HG03469 (cell line): ENCODE measurements at regions not wholly inside any gene's neighbourhood (a gene's known extent, or its start where the extent isn't known, plus 50 kb on each side); places are given as distances from the start of the nearest gene placed in this dataset.
"Not testable (repeated sequence)": the region's sequence is repeated elsewhere in the genome, so short reads cannot be mapped to it uniquely, and the experiment has no call there.

ENCODE experiments used
- ATAC-seq: cut with Tn5 transposase; IDR thresholded peaks from one replicate; pipeline ENCODE4 v1.9.1; 2021; ENCODE audit warnings: mild to moderate bottlenecking, moderate library complexity, moderate number of reproducible peaks; ENCODE audit not compliant: unreplicated experiment

DNA sequence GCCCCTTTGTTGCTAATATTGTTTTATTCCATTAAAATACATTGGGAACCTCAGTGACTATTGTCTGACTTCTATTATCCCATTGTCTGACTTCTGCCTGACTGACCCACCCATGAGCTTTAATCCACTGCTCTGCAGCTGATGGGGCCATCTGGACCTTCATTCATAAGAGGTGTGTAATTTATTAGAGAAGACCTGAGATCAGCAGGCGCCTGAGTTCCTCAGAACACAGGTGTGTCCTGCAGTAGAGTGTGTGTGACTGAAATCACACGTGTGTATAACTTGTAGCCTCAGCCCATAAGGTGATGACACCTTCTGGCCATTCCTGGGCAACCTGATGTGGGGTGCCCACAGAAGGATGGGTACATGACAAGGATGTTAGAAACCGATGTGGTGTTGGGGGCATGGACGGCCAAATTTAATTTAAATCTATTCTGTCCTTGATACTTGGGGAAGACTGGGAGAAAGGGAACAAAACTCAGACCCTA lies 821.0 kb downstream of the TMEM121 start:
- no peak for ATAC-seq

DNA sequence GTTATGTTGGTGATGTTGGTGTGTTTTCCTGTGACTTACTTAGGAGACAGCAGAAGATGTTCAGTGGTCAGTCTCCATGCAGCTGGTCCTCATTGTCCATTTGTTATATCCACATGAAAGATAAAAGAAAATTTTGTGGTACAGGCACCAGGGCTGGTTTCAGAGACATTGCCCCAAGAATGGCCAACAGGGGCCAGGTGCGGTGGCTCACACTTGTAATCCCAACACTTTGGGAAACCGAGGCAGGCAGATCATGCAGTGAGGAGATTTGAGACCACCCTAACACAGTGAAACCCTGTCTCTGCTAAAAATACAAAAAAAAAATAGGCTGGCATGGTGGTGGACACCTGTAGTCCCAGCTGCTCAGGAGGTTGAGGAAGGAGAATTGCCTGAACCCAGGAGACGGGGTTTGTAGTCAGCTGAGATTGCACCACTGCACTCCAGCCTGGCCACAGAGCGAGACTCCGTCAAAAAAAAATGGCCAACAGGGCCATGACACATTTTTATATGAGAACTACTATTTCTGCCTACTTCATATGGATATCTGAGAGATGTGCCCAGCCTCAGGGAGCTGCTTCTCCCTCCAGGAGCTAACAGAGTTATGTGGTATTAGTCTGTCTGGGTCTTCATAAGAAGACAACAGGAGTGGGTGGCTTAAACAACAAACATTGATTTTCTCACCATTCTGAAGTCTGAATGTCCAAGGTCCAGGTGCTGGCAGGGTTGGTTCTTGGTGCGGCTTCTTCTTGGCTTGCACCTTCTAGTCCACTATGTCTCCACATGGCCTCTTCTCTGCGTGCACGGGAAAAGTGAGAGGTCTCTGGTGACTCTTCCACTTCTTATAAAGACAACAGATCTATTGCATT lies 821.7 kb downstream of the TMEM121 start:
- ATAC-seq, result no peak

DNA sequence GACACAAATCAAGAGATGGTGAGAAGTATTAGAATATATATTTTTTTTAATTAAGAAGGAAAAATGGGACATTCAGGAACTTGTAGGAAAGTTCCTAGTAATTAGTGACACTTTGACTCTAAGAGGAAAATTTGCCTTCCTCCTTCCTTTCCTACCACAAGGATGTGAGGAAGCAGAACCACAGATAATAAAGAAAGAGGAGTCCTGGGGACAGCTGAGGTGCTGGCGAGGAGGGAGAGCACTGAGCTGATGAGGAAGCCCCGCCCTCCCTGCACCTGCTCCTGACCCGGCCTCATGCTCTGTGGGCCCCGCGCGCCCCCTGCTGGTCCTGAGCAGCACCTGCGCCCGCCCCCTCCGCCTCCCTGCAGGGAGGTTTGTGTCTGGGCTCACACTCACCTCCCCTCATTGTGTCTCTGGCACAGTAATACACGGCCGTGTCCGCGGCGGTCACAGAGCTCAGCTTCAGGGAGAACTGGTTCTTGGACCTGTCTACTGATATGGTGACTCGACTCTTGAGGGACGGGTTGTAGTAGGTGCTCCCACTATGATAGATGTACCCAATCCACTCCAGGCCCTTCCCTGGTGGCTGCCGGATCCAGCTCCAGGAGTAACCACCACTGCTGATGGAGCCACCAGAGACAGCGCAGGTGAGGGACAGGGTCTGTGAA lies 822.6 kb downstream of the TMEM121 start:
- not testable (repeated sequence) for ATAC-seq

DNA sequence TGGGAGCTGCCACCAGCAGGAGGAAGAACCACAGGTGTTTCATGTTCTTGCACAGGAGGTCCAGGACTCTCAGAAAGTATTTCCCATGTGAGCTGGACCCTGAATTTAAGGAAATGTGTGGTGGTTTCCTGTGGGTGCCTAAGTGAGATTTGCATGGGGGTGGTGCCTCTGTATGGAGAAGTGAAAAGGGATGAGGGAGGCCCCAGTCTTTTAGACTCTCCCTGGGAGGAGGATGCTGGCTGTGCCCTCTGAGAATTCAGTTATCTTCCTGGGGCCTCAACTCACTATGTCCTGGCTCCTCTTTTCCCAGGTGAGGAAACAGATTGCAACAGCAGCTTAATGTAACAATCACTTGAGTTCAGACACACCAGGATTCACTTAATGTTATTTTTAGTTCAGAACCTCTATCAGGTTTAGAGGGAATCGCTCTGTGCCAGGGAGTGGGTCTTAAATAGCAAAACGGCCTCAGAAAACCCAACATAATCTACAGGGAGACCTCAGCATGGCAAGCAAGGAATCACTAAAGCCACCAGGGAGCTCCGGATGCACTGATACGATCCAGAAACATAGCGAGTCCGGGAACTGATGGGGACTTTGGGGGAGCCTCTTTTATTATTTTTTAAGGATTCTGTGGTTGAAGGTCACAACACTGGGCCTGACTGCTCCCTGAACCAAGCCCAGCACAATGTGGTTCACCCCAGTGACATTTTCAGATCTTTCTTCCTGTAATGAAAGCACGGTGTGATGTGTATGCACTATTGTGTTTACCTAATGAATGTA lies 823.5 kb downstream of the TMEM121 start:
- not testable (repeated sequence) for ATAC-seq

DNA sequence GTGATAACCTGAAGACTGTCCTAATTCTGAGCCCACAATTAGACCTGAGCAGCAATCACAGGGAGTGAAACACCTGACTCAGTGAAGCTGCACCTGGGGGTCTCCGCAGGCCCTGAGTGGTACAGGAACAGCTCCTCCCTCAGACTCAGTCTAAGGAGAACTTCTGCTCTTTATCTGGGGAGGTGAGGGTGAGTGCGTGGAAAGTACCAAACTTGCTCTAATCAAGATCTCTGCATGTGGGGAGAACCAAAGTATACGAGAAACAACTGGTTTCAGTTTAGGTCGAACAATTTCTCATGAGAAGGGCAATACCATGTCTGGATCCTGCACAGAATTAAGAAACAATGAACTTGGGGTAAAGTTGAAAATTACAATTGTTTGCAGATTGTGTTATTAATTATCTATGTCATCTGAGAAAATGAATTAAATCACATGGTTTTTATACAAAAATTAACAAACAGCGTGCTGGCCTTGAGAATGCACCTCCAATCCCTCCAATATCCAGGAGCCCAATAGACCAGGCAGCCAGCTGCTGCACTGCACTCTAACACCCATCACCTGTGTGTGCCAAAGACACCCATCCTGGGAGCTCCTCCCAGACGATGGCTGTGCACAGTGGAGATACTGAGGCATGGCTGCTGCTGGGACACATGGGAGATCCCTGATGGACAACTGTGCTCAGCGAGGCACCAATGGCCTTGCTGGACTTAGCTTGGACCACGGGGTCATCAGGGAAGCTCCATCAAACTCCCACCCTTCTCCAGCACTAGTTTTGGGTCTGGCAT lies 828.8 kb downstream of the TMEM121 start:
- ATAC-seq, result not testable (repeated sequence)

DNA sequence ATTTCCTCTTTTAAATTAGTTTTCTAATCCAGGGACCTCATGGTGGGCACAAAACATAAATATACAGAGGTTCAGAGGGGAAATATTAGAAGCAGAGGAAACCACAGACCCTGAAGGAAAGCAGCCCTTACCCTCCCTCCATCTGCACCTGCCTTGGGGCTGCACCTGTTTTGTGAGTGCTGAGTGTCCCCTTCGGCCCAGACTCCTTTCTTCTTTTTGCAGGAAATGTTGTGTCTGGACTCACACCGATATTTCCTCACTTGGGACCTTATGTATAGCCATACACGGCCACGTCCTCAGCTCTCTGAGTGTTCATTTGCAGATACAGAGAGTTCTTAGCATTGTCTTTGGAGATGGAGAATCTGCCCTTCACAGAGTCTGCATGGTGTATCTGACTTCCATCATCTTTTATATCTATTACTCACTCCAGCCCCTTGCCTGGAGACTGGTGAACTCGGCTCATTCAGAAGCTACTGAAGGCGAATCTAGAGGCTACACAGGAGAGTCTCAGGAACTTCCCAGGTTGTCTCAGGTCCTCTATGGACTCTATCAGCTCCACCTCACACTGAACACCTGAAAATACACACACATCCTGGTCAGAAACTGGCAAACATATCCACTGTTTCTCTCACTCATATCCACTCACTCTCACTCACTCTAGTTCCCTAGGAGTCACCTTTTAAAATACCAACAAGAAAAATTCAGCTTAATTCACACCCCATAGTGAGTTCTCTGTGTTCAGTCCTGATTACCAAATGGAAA lies 829.7 kb downstream of the TMEM121 start:
- not testable (repeated sequence) for ATAC-seq

DNA sequence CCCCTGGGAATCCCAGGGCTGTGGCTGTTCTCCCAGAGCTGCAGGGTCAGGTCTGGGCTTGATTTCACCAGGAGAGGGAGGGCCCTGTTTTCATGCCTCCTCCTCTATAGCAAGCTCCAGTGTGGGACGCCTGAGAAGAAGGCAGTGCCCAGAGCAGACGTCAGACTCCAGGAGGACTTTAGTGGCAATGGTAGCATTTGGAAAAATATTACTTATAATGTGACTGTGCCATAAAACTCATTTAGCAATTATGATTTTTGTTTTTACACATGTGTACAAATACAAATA lies 830.2 kb downstream of the TMEM121 start:
- not testable (repeated sequence) for ATAC-seq

DNA sequence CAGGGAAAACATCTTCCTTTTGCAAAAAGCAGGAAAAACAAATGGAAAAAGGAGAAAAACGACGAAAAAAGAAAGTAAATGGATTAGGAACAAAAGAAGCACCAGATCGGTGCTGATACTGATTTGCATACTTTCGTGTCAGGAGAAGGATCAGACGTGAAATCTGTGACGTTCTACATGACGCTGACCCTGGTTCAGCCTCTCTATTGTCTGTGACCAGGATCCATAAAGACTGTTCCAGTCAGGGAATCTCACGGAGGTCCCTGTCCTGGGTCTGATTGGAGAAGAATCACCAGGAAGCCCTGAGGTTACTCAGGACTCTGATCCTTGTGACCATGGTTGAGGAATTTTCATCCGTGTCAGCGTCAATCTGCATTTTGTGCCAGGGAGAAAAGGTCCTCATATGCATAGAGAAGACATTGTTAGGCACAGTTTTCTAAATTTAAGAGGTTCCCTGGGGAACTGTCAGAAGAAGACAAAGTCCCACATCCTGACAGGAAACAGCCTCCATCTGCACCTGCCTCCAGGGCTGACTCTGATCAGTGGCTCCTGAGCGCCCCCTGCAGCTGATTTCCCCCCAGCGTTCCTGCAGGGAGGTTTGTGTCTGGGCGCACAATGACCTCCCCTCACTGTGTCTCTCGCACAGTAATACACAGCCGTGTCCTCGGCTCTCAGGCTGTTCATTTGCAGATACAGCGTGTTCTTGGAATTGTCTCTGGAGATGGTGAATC lies 832.9 kb downstream of the TMEM121 start:
- not testable (repeated sequence) for ATAC-seq

DNA sequence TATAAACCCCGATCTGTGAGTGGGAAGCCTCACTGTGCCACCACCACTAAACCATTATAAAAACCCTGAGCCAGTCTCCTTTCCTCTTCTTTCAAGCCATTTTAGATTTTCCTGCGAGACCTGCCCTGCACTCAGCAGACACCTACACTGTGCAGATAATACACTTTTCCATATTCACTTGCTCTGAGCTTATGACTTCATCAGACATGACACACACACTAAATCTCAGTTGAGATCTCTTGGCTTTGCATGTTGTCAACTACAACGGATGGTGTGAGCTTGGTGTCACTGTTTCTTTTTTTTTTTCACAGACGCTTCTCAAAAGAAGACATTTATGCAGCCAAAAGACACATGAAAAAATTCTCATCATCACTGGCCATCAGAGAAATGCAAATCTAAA lies 839.0 kb downstream of the TMEM121 start:
- not testable (repeated sequence) for ATAC-seq

DNA sequence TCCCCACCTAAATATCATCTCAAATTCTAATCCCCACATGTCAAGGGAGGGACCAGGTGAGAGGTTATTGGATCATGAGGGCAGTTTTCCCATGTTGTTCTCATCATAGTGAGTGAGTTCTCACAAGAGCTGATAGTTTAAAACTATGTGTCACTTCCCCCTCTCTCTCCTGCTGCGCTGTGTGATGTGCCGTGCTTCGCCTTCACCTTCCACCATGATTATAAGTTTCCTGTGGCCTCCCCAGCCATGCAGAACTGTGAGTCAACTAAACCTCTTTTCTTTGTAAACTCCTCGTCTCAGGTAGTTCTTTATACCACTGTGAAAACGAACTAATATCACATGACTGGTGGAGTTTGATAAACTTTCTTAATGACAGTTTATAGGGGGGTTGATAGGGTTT lies 839.5 kb downstream of the TMEM121 start:
- not testable (repeated sequence) for ATAC-seq

DNA sequence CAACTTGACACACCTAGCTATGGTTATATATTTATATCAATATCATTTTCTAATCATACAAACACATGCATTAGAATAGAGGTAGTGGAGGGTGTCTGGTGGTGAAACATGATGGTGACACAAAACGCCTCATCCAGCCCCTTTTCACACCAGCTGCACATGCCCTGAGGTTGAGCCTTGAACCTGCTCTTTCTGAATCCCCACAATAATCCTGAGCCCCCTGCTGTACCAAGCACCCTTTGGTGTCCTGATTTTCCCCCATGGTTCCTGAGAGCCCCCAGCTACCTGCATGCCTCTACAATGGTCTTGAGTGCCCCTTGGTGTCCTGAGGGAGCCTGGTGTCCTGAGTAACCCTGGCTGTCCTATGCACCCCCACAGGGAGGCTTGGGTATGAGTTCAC lies 840.6 kb downstream of the TMEM121 start:
- ATAC-seq, result not testable (repeated sequence)

DNA sequence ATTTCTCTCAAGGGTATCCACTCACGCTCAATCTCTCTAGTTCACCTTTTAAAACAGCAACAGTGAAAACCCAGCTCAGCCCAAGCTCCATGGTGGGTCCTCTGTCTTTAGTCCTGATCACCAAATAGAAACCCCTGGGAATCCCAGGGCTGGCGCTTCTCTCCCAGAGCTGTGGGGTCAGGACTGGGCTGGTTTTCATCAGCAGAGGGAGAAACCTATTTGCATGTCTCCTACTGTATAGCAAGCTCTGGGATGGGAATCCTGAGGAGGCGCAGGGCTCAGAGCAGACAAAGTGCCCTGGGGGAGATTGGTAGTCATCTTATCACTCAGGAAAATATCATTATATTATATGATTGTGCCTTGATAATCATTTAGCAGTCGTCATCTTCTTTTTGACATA lies 843.1 kb downstream of the TMEM121 start:
- not testable (repeated sequence) for ATAC-seq

DNA sequence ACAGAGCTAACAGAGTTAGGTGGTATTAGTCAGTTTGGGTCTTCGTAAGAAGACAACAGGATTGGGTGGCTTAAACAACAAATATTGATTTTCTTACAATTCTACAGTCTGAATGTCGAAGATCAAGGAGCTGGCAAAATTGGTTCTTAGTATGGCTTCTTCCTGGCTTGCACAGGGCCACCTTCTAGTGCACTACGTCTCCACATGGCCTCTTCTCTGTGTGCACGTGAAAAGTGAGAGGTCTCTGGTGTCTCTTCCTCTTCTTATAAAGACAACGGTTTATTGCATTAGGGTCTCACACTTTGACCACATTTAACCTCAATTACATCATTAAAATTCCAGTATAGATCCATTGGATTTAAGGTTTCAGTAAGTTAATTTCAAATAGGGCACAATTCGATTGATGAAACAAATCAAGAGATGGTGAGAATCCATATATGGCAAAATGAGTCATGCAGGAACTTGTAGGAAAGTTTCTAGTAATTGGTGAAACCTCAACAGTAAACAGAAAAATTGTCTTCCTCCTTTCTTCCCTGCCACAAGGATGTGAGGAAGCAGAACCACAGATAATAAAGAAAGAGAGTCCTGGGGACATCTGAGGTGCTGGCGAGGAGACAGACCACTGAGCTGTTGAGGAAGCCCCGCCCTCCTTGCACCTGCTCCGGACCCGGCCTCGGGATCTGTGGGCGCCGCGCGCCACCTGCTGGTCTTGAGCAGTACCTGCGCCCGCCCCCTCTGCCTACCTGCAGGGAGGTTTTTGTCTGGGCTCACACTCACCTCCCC lies 846.7 kb downstream of the TMEM121 start:
- no peak for ATAC-seq

DNA sequence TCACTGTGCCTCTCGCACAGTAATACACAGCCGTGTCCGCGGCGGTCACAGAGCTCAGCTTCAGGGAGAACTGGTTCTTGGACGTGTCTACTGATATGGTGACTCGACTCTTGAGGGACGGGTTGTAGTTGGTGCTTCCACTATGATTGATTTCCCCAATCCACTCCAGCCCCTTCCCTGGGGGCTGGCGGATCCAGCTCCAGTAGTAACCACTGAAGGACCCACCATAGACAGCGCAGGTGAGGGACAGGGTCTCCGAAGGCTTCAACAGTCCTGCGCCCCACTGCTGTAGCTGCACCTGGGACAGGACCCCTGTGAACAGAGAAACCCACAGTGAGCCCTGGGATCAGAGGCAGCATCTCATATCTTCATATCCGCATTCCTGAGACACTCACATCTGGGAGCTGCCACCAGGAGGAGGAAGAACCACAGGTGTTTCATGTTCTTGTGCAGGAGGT lies 847.3 kb downstream of the TMEM121 start:
- ATAC-seq, result not testable (repeated sequence)

DNA sequence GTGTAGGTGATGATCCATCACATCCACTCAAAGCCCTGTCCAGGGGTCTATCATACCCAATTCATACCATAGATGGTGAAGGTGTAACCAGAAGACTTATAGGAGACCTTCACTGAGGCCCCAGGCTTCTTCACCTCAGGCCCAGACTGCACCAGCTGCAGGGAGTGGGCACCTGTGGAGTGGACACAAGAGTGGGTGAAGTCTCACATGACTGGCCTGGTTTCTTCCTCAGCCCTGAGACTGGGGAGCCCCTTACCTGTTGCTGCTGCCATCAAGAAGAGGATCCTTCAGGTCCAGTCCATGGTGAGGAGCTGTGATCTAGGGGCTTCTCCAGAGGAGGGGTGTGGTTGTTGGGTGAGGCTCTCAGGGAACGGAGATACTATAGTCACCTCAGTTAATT lies 851.0 kb downstream of the TMEM121 start:
- no peak for ATAC-seq

DNA sequence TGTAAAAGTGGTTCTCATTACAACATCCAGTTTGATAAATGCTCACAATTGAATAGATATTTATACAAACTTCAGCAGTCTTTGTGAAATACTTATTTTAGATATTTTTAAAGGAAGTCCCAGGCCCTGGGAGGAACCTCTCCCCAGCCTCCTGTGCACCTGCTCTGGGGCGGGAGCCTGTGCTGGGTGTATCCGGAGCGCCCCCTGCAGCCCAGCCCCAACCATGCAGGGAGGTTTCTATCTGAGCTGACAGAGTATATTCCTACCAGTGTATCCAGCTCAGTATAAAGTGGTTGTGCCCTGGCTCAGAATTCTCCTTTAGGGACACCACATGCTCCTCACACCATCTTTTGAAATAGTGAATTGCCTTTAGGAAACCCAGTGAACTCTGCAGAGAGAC lies 851.8 kb downstream of the TMEM121 start:
- no peak for ATAC-seq

DNA sequence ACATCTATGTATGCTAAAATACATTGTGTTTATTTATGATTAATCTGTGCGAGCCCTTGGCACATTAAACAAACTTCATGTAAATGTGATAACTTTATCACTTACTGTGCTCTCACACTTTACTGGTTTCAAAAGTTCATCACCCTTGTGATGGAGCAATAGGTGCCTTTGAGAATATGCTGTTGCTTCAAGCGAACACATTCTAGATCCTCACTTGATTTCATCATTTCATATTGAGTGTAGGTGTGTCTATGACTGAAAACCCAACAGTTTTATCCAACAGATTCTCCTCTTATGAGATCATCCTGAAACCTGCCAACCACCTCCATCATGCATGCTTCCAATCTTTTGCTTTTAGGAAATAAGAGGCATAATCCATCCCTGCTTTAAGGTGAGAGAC lies 854.4 kb downstream of the TMEM121 start:
- ATAC-seq, result no peak

DNA sequence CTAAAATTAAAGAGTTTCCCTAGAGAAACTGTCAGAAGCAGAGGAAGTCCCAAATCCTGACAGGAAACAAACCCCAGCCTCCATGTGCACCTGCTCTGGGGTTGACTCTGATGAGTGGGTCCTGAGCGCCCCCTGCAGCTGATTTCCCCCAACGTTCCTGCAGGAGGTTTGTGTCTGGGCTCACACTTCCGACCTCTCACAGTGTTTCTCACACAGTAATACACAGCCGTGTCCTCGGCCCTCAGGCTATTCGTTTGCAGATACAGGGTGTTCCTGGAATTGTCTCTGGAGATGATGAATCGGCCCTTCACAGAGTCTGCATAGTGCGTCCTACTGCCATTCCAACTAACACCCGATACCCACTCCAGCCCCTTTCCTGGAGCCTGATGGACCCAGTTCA lies 862.8 kb downstream of the TMEM121 start:
- not testable (repeated sequence) for ATAC-seq
